ENCODE measurements at regions not wholly inside any gene's neighbourhood (a gene's known extent, or its start where the extent isn't known, plus 50 kb on each side); places are given as distances from the start of the nearest gene placed in this dataset.

- Histone ChIP-seq H3K14ac (ENCODE audit: insufficient read length) (no peak overlapping the region), H3K56ac (replicated peaks; ENCODE audit: insufficient read length, low read depth, low read length) (no peak overlapping the region), H2AK5ac (ENCODE audit: low read depth, low read length) (no peak overlapping the region), H4K91ac (replicated peaks; ENCODE audit: insufficient read length, low read length) (no peak overlapping the region), H3K4ac (replicated peaks; ENCODE audit: insufficient read length, low read depth, low read length) (no peak overlapping the region), H4K20me1 (replicated peaks in 1 of 2; ENCODE audit: control insufficient read depth in 1 of 2, insufficient read depth in 2 of 2, low read length in 2 of 2) (peaks cover 2 to 3% of the 10 kb centered on the region in 2 experiments), H3K27ac (ENCODE audit: low read depth, low read length) (no peak overlapping the region), H2BK20ac (ENCODE audit: low read length) (no peak overlapping the region), H2BK15ac (ENCODE audit: low read length) (no peak overlapping the region), H3K27me3 (replicated peaks in 1 of 4; ENCODE audit: control insufficient read depth in 3 of 4, extremely low read depth in 1 of 4, insufficient read depth in 3 of 4, low read length in 3 of 4) (no peaks in the 10 kb centered on the region), H3K23me2 (ENCODE audit: low read depth, low read length) (no peaks in the 10 kb centered on the region), H4K5ac (ENCODE audit: insufficient read length, low read depth, low read length) (no peak overlapping the region), H2BK5ac (ENCODE audit: low read depth, low read length) (no peak overlapping the region), H3K4me2 (ENCODE audit: insufficient read depth in 1 of 2, low read depth in 2 of 2, low read length in 2 of 2) (no peak overlapping the region), H3K9me3 (ENCODE audit: insufficient read depth in 2 of 2, low read depth in 1 of 2, low read length in 1 of 2) (no peaks in the 10 kb centered on the region), H3K4me3 (ENCODE audit: extremely low read depth in 1 of 4, insufficient read depth in 2 of 4, low read depth in 3 of 4, low read length in 4 of 4) (no peak overlapping the region), H2BK12ac (ENCODE audit: low read depth, low read length) (no peak overlapping the region), H3K23ac (ENCODE audit: insufficient read length) (no peak overlapping the region), H3K4me1 (replicated peaks in 1 of 4; ENCODE audit: control insufficient read depth in 3 of 4, insufficient read depth in 4 of 4, low read length in 3 of 4) (peaks cover 6 to 25% (median 18%) of the 10 kb centered on the region in 4 experiments), H3K18ac (ENCODE audit: extremely low read depth, low read length) (no peak overlapping the region), H3K79me2 (ENCODE audit: control insufficient read depth in 1 of 2, insufficient read depth in 2 of 2, low read length in 2 of 2) (peaks cover 8 to 88% of the 10 kb centered on the region in 2 experiments), H3K36me3 (ENCODE audit: control insufficient read depth in 2 of 4, insufficient read depth in 4 of 4, low read length in 3 of 4) (no peaks in the 10 kb centered on the region), H3K9ac (replicated peaks in 1 of 4; ENCODE audit: extremely low read depth in 1 of 4, low read depth in 3 of 4, low read length in 3 of 4) (no peak overlapping the region), H2AFZ (ENCODE audit: low read length) (no peak overlapping the region), H2BK120ac (replicated peaks; ENCODE audit: low read depth, low read length) (no peak overlapping the region), H3K79me1 (ENCODE audit: low read depth, low read length) (peaks cover 11% of the 10 kb centered on the region; the same call in 1 of the 2 replicates), H4K8ac (ENCODE audit: extremely low read depth, insufficient read depth, low read length) (no peak overlapping the region)
- CTCF ChIA-PET (ENCODE audit: partially characterized antibody) = interaction anchor here (1.3 kb wide), 1 partner anchor 23 kb away, joined by 4 read pairs; no protein-coding TSS in a partner anchor
- DNase-seq (ENCODE audit: low read depth in 1 of 2, low spot score in 2 of 2) = no peak
- POLR2A ChIA-PET (ENCODE audit: partially characterized antibody) = no interaction called here
- FAIRE-seq = no peak
- no peak for TF ChIP-seq EGR1 (IDR thresholded peaks at IDR 0.05; ENCODE audit: borderline replicate concordance, low read depth, low read length)
- no peak for TF ChIP-seq BRCA1 (IDR thresholded peaks at IDR 0.05; ENCODE audit: low read depth, low read length)
- no peak for TF ChIP-seq SP1 (IDR thresholded peaks at IDR 0.05; ENCODE audit: low read depth, low read length)
- TF ChIP-seq BACH1 (IDR thresholded peaks at IDR 0.05; ENCODE audit: low read length) = no peak
- TF ChIP-seq KDM4A (IDR thresholded peaks at IDR 0.05; ENCODE audit: low read depth, low read length, severe bottlenecking) = no peak
- TF ChIP-seq NRF1 (IDR thresholded peaks at IDR 0.05; ENCODE audit: low read depth, low read length) = no peak
- TF ChIP-seq SAP30 (IDR thresholded peaks at IDR 0.05; ENCODE audit: insufficient read depth, insufficient replicate concordance, low read length) = no peak
- 93% methylated on average over 4 of the region's 4 CpGs; no CpG with 5 or more reads in 1 of the 2 experiments for WGBS, 2 experiments (ENCODE audit: extremely low coverage in 1 of 2, insufficient coverage in 1 of 2, insufficient read length in 1 of 2, insufficient replicate concordance in 2 of 2, low coverage in 1 of 2, low lambda C conversion rate in 2 of 2, missing lambda C conversion rate in 1 of 2)
Observed at GRCh38 chr2:134163336-134163735, 90.5 kb upstream of the MGAT5 start.

Measured in H1 (cell line).